ENCODE measurements at regions not wholly inside any gene's neighbourhood (a gene's known extent, or its start where the extent isn't known, plus 50 kb on each side); places are given as distances from the start of the nearest gene placed in this dataset.

- TF ChIP-seq USF1 (IDR thresholded peaks at IDR 0.05), result no peak
- TF ChIP-seq TCF12 (IDR thresholded peaks at IDR 0.05; ENCODE audit: low read depth), result no peak
- TF ChIP-seq CREB1 (IDR thresholded peaks at IDR 0.05; ENCODE audit: low read depth), result no peak
- TF ChIP-seq EP300 (IDR thresholded peaks at IDR 0.05; ENCODE audit: borderline replicate concordance), result no peak
- no peak for TF ChIP-seq FOXM1 (IDR thresholded peaks at IDR 0.05; ENCODE audit: borderline replicate concordance, low read depth)
These were observed 329.6 kb downstream of the GJA1 start for GRCh38 chr6:121765060-121765459.

All from Ishikawa (cell line).